Naive thymus-derived CD4-positive, alpha-beta T cell (primary cell): ENCODE measurements at regions not wholly inside any gene's neighbourhood (a gene's known extent, or its start where the extent isn't known, plus 50 kb on each side); places are given as distances from the start of the nearest gene placed in this dataset.
"Not testable (repeated sequence)": the region's sequence is repeated elsewhere in the genome, so short reads cannot be mapped to it uniquely, and the experiment has no call there.

Source experiments
- ATAC-seq: fragments of 150-1000 bp; cut with Tn5 transposase; 2 replicates; pipeline ENCODE4 v1.10.0; 2021; ENCODE audit warnings: mild to moderate bottlenecking, moderate library complexity
- CTCF ChIA-PET: fragments of 350-600 bp; sonication (Branson Sonifier 250); formaldehyde crosslinking; loops from one replicate; lab custom pipeline; 2021; ENCODE audit warnings: antibody characterized with exemption; lab: Charles Lee
- POLR2A ChIA-PET: fragments of 350-600 bp; sonication (Branson Sonifier 250); formaldehyde crosslinking; loops from one replicate; lab custom pipeline; 2021; ENCODE audit warnings: antibody characterized with exemption, inconsistent platforms; lab: Charles Lee
- DNase-seq, 9 donors: peaks; one replicate each; pipeline versions ENCODE4 v3.0.0 to v3.0.0-alpha.2; 2020 to 2022; ENCODE audit warnings: mixed read lengths in 1 of 9
- H3K27ac ChIP-seq: one replicate; pipeline ENCODE4 v1.7.0; 2013; ENCODE audit warnings: mild to moderate bottlenecking, low read depth, low read length, moderate library complexity
- H3K27me3 ChIP-seq, 2 donors: one replicate each; pipeline ENCODE4 v1.7.0; 2013; ENCODE audit warnings: low read length in 2 of 2, mild to moderate bottlenecking in 2 of 2, moderate library complexity in 2 of 2; ENCODE audit not compliant: control insufficient read depth in 2 of 2, insufficient read depth in 2 of 2
- H3K36me3 ChIP-seq, 3 experiments: 1 replicate in 2 of 3; 2 replicates in 1 of 3; pipeline ENCODE4 v1.7.0; 2013; ENCODE audit warnings: low read length in 3 of 3, mild to moderate bottlenecking in 3 of 3, moderate library complexity in 1 of 3; ENCODE audit not compliant: insufficient read depth in 3 of 3, control insufficient read depth in 2 of 3
- H3K4me1 ChIP-seq, 2 donors: one replicate each; pipeline ENCODE4 v1.7.0; 2013; ENCODE audit warnings: low read length in 2 of 2, mild to moderate bottlenecking in 2 of 2, moderate library complexity in 1 of 2; ENCODE audit not compliant: control insufficient read depth in 2 of 2, insufficient read depth in 2 of 2
- H3K4me3 ChIP-seq: 2 replicates; pipeline ENCODE4 v1.7.0; 2013; ENCODE audit warnings: mild to moderate bottlenecking, low read length
- H3K9me3 ChIP-seq, 3 experiments: 1 replicate in 2 of 3; 2 replicates in 1 of 3; pipeline ENCODE4 v1.7.0; 2013; ENCODE audit warnings: low read length in 3 of 3; ENCODE audit not compliant: control insufficient read depth in 2 of 3
- H3K27ac Mint-ChIP-seq, 9 donors: one replicate each; pipeline ENCODE4 v1.8.0; 2020 to 2022; ENCODE audit warnings: mixed read lengths in 9 of 9, mild to moderate bottlenecking in 8 of 9, moderate library complexity in 5 of 9, inconsistent platforms in 2 of 9
- H3K27me3 Mint-ChIP-seq, 5 donors: one replicate each; pipeline ENCODE4 v1.8.0; 2021 to 2022; ENCODE audit warnings: mixed read lengths in 5 of 5, mild to moderate bottlenecking in 1 of 5
- H3K36me3 Mint-ChIP-seq, 5 donors: one replicate each; pipeline ENCODE4 v1.8.0; 2020 to 2022; ENCODE audit warnings: mixed read lengths in 5 of 5, mild to moderate bottlenecking in 3 of 5, inconsistent platforms in 1 of 5
- H3K4me1 Mint-ChIP-seq, 7 donors: one replicate each; pipeline ENCODE4 v1.8.0; 2020 to 2022; ENCODE audit warnings: mixed read lengths in 7 of 7, mild to moderate bottlenecking in 3 of 7, inconsistent platforms in 1 of 7
- H3K4me3 Mint-ChIP-seq, 10 donors: one replicate each; pipeline ENCODE4 v1.8.0; 2020 to 2022; ENCODE audit warnings: mild to moderate bottlenecking in 10 of 10, mixed read lengths in 10 of 10, moderate library complexity in 6 of 10, inconsistent platforms in 2 of 10
- H3K9me3 Mint-ChIP-seq, 11 donors: one replicate each; pipeline ENCODE4 v1.8.0; 2020 to 2022; ENCODE audit warnings: mixed read lengths in 11 of 11, mild to moderate bottlenecking in 4 of 11, inconsistent platforms in 1 of 11, moderate library complexity in 1 of 11
- intact Hi-C, 2 donors: fragments of 100-400 bp; cut with micrococcal nuclease; formaldehyde crosslinking; loops; one replicate each; pipeline ENCODE4 v1.15.1; 2023

DNA sequence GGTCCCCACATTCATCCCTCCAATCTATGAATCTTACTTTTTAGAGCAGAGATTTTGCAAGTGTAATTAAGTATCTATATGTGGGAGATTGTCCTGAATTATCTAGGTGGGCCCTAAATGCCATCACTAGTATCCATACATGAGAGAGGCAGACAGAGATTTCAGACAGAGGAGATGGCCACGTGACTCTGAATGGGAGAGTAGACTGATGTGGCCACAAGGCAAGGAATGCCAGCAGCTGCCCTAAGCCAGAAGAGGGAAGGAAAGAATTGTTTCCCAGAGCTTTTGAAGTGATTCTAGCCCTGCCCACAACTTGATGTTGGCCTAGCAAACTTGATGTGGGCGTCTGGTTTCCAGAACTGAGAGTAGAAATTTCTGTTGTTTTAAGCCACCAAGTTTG is 90.1 kb upstream of the PCAT7 start:
- H3K4me1 Mint-ChIP-seq, result no peaks in the 10 kb centered on the region
- no peaks in the 10 kb centered on the region for H3K4me1 ChIP-seq
- H3K36me3 ChIP-seq, result peaks cover 4 to 18% (median 6%) of the 10 kb centered on the region in 3 experiments
- intact Hi-C loops, result no loop called here
- H3K27me3 ChIP-seq, result no peaks in the 10 kb centered on the region
- H3K9me3 ChIP-seq, result peaks cover 0 to 16% (median 4%) of the 10 kb centered on the region in 3 experiments
- POLR2A ChIA-PET, result no interaction called here
- ATAC-seq (no peak), DNase-seq (no peak)
- CTCF ChIA-PET, result no interaction called here
- peaks cover 8 to 64% (median 32%) of the 10 kb centered on the region in 11 donors for H3K9me3 Mint-ChIP-seq
- H3K36me3 Mint-ChIP-seq, result peaks cover 19 to 28% (median 27%) of the 10 kb centered on the region in 5 donors
- H3K27ac ChIP-seq, result no peak overlapping the region
- H3K4me3 ChIP-seq, result no peak overlapping the region
- H3K27ac Mint-ChIP-seq, result peak overlapping the region in 1 of 9 donors; percentile 47
- H3K27me3 Mint-ChIP-seq, result no peaks in the 10 kb centered on the region
- no peak overlapping the region for H3K4me3 Mint-ChIP-seq

GRCh38 chr9:94472063-94472462 is 82.8 kb upstream of the PCAT7 start:
- H3K27ac ChIP-seq, POLR2A ChIA-PET, DNase-seq, H3K4me3 ChIP-seq, H3K4me1 Mint-ChIP-seq, CTCF ChIA-PET, H3K36me3 ChIP-seq, H3K4me1 ChIP-seq, ATAC-seq, intact Hi-C loops, H3K27me3 ChIP-seq, H3K27ac Mint-ChIP-seq, H3K4me3 Mint-ChIP-seq: not testable (repeated sequence)
- H3K9me3 ChIP-seq, result peaks cover 0 to 12% (median 0%) of the 10 kb centered on the region in 3 experiments
- H3K27me3 Mint-ChIP-seq, result peaks cover 14 to 32% (median 24%) of the 10 kb centered on the region in 5 donors
- H3K9me3 Mint-ChIP-seq, result peaks cover 0 to 55% (median 28%) of the 10 kb centered on the region in 11 donors
- peaks cover 0 to 14% (median 0%) of the 10 kb centered on the region in 5 donors for H3K36me3 Mint-ChIP-seq

- Mint-ChIP-seq H3K27me3 (peaks cover 15 to 32% (median 24%) of the 10 kb centered on the region in 5 donors), H3K27ac (no peak overlapping the region), H3K36me3 (peaks cover 0 to 11% (median 0%) of the 10 kb centered on the region in 5 donors), H3K4me1 (no peaks in the 10 kb centered on the region), H3K9me3 (peaks cover 0 to 47% (median 22%) of the 10 kb centered on the region in 11 donors), H3K4me3 (no peak overlapping the region)
- CTCF ChIA-PET, result no interaction called here
- POLR2A ChIA-PET, result no interaction called here
- intact Hi-C loops, result no loop called here
- Histone ChIP-seq H3K27me3 (no peaks in the 10 kb centered on the region), H3K4me1 (no peaks in the 10 kb centered on the region), H3K36me3 (no peaks in the 10 kb centered on the region), H3K9me3 (peaks cover 0 to 12% (median 0%) of the 10 kb centered on the region in 3 experiments), H3K27ac (no peak overlapping the region), H3K4me3 (no peak overlapping the region)
- no peak for ATAC-seq
- DNase-seq, result no peak
These were observed 82.0 kb upstream of the PCAT7 start for GRCh38 chr9:94472806-94473360.

GRCh38 chr9:94478755-94479730 is 75.8 kb upstream of the PCAT7 start:
- H3K27me3 ChIP-seq, result no peaks in the 10 kb centered on the region
- Mint-ChIP-seq H3K9me3 (peaks cover 0 to 5% (median 0%) of the 10 kb centered on the region in 11 donors), H3K4me3 (no peak overlapping the region), H3K4me1 (no peaks in the 10 kb centered on the region), H3K27ac (no peak overlapping the region), H3K27me3 (peaks cover 17 to 25% (median 17%) of the 10 kb centered on the region in 5 donors), H3K36me3 (no peaks in the 10 kb centered on the region)
- ChIA-PET CTCF (no interaction called here), POLR2A (interaction anchor here (0.6 kb wide), 1 partner anchor 20 kb away, joined by 4 read pairs; no protein-coding TSS in a partner anchor)
- intact Hi-C loops, result no loop called here
- no peak for ATAC-seq
- no peak overlapping the region for H3K27ac ChIP-seq
- DNase-seq, result no peak
- H3K4me3 ChIP-seq, result no peak overlapping the region
- no peaks in the 10 kb centered on the region for H3K4me1 ChIP-seq
- H3K36me3 ChIP-seq, result no peaks in the 10 kb centered on the region
- no peaks in the 10 kb centered on the region for H3K9me3 ChIP-seq

- CTCF ChIA-PET, result no interaction called here
These were observed 75.1 kb upstream of the PCAT7 start for GRCh38 chr9:94479757-94480156.

DNA sequence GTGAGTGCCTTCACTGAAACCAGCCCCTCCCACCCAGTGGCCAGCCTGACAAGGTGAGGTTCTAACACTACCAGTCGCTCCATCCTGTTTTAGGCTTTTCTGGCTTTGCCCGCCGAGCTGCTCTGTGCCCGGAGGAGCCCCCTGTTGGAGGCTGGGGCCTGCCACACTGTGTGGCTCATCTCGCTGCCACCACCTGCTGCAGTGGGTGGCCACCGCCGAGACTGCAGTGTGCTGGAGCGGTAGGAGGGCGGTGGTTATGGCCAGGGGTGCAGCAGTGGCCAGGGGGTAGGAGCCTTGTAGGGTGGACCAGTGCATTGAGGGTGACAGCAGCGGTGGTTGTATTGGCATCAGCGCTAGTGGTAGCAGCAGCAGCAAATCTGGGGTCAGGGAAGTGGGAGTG is 74.7 kb upstream of the PCAT7 start:
- CTCF ChIA-PET, result no interaction called here
- Mint-ChIP-seq H3K4me3 (no peak overlapping the region), H3K27me3 (peaks cover 8 to 16% (median 10%) of the 10 kb centered on the region in 5 donors), H3K4me1 (no peaks in the 10 kb centered on the region), H3K36me3 (no peaks in the 10 kb centered on the region), H3K9me3 (no peaks in the 10 kb centered on the region), H3K27ac (no peak overlapping the region)
- Histone ChIP-seq H3K27me3 (no peaks in the 10 kb centered on the region), H3K36me3 (no peaks in the 10 kb centered on the region), H3K4me1 (no peaks in the 10 kb centered on the region), H3K4me3 (no peak overlapping the region), H3K27ac (no peak overlapping the region), H3K9me3 (no peaks in the 10 kb centered on the region)
- POLR2A ChIA-PET, result no interaction called here
- DNase-seq, result no peak
- peak; percentile 20 for ATAC-seq
- intact Hi-C loops, result no loop called here

More at GRCh38 chr9:94479757-94480156, 75.1 kb upstream of the PCAT7 start:
- no peaks in the 10 kb centered on the region for H3K27me3 ChIP-seq
- H3K4me3 ChIP-seq, result no peak overlapping the region
- H3K27ac ChIP-seq, result no peak overlapping the region
- no peaks in the 10 kb centered on the region for H3K4me1 Mint-ChIP-seq
- no peak overlapping the region for H3K4me3 Mint-ChIP-seq
- H3K36me3 Mint-ChIP-seq, result no peaks in the 10 kb centered on the region
- H3K4me1 ChIP-seq, result no peaks in the 10 kb centered on the region
- peaks cover 10 to 20% (median 13%) of the 10 kb centered on the region in 5 donors for H3K27me3 Mint-ChIP-seq
- POLR2A ChIA-PET, result no interaction called here
- DNase-seq, result no peak
- H3K9me3 ChIP-seq, result no peaks in the 10 kb centered on the region
- H3K27ac Mint-ChIP-seq, result no peak overlapping the region
- intact Hi-C loops, result no loop called here
- no peaks in the 10 kb centered on the region for H3K36me3 ChIP-seq
- ATAC-seq, result no peak
- H3K9me3 Mint-ChIP-seq, result no peaks in the 10 kb centered on the region
